Osteoblast (primary cell): ENCODE measurements at regions not wholly inside any gene's neighbourhood (a gene's known extent, or its start where the extent isn't known, plus 50 kb on each side); places are given as distances from the start of the nearest gene placed in this dataset.

Experiments
- DNase-seq: peaks from one replicate; pipeline ENCODE4 v3.0.0; 2011; ENCODE audit warnings: low spot score, mixed read lengths; ENCODE audit not compliant: insufficient read length; ENCODE audit errors: missing footprints
- H2AFZ ChIP-seq: 2 replicates; pipeline ENCODE4 v1.6.0; 2011; ENCODE audit warnings: mild to moderate bottlenecking, low read length
- H3K27ac ChIP-seq: 2 replicates; pipeline ENCODE4 v1.5.1; 2011; ENCODE audit warnings: mild to moderate bottlenecking, low read depth, low read length, moderate library complexity
- H3K27me3 ChIP-seq: 2 replicates; pipeline ENCODE4 v1.6.0; 2012; ENCODE audit warnings: mild to moderate bottlenecking, control low read depth, inconsistent platforms, low read length, moderate library complexity; ENCODE audit not compliant: insufficient read depth
- H3K36me3 ChIP-seq: 2 replicates; pipeline ENCODE4 v1.5.1; 2011; ENCODE audit warnings: mild to moderate bottlenecking, low read length, control low read depth, moderate library complexity; ENCODE audit not compliant: insufficient read depth
- H3K4me1 ChIP-seq: 2 replicates; pipeline ENCODE4 v1.5.1; 2011; ENCODE audit warnings: mild to moderate bottlenecking, low read length, control low read depth, moderate library complexity; ENCODE audit not compliant: insufficient read depth
- H3K4me2 ChIP-seq: 2 replicates; pipeline ENCODE4 v1.6.0; 2011; ENCODE audit warnings: mild to moderate bottlenecking, low read length; ENCODE audit not compliant: insufficient read depth
- H3K4me3 ChIP-seq: fragments of 200-600 bp; sonication (generic); 3 replicates; pipeline ENCODE4 v1.5.1; 2012; ENCODE audit warnings: mild to moderate bottlenecking, low read length, inconsistent platforms; ENCODE audit not compliant: insufficient read depth
- H3K79me2 ChIP-seq: 2 replicates; pipeline ENCODE4 v1.6.0; 2012; ENCODE audit warnings: mild to moderate bottlenecking, low read length, control low read depth, inconsistent platforms; ENCODE audit not compliant: insufficient read depth
- H3K9me3 ChIP-seq: 2 replicates; pipeline ENCODE4 v1.5.1; 2011; ENCODE audit warnings: low read depth, low read length, control low read depth
- H4K20me1 ChIP-seq: 2 replicates; pipeline ENCODE4 v1.6.0; 2012; ENCODE audit warnings: mild to moderate bottlenecking, low read length, control low read depth; ENCODE audit not compliant: insufficient read depth
- TF ChIP-seq, protein P1 (sequence below): IDR thresholded peaks from 2 replicates; pipeline ENCODE4 v1.5.1; 2011; ENCODE audit warnings: mild to moderate bottlenecking, low read depth, low read length, moderate library complexity; ENCODE audit errors: extremely low read depth

DNA sequence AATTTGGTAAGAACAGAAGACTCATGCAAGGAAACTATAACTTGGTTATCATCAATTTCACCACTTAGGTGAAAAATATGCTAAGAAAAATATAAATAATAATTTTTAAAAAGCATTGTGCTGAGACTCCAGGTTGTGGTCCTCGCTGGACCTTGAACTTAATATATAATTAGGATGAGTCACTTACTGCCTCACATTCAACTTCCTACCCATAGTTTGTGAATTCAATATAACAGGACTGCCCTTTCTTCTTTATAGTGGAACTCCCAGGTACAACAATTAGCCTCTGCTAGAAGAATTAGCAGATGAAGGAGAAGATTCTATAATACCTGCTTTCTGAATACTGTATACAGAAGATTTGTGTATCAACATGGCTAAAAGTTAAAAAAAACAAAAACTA, 149.1 kb upstream of the SPRED1 start:
- Histone ChIP-seq H3K9me3 (no peaks in the 10 kb centered on the region), H3K4me3 (no peak overlapping the region), H3K36me3 (no peaks in the 10 kb centered on the region), H2AFZ (no peak overlapping the region), H4K20me1 (no peaks in the 10 kb centered on the region), H3K4me2 (no peak overlapping the region), H3K27ac (no peak overlapping the region), H3K79me2 (no peaks in the 10 kb centered on the region), H3K4me1 (no peaks in the 10 kb centered on the region), H3K27me3 (no peaks in the 10 kb centered on the region)
- DNase-seq, result no peak
- TF ChIP-seq, protein P1, sequence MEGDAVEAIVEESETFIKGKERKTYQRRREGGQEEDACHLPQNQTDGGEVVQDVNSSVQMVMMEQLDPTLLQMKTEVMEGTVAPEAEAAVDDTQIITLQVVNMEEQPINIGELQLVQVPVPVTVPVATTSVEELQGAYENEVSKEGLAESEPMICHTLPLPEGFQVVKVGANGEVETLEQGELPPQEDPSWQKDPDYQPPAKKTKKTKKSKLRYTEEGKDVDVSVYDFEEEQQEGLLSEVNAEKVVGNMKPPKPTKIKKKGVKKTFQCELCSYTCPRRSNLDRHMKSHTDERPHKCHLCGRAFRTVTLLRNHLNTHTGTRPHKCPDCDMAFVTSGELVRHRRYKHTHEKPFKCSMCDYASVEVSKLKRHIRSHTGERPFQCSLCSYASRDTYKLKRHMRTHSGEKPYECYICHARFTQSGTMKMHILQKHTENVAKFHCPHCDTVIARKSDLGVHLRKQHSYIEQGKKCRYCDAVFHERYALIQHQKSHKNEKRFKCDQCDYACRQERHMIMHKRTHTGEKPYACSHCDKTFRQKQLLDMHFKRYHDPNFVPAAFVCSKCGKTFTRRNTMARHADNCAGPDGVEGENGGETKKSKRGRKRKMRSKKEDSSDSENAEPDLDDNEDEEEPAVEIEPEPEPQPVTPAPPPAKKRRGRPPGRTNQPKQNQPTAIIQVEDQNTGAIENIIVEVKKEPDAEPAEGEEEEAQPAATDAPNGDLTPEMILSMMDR, result no peak

DNA sequence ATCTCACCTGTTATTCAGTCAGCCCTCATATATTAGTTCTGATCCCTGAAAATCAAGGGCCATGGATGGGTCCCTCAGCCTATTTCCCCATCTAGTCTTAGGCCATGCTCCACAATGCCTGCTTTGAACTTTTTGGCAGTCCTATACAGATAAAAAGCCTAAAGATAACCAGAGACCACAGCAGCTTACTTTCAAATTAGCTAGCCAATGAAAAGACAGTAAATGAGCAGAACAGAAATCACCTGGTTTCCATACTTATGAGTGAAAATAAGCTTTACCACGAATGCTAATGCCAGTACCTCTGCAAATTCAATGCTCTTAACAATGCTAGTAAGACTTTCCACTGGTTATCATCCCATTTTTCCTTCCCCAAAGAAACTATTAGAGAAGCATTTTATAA, 141.6 kb upstream of the SPRED1 start:
- H3K36me3 ChIP-seq, result no peaks in the 10 kb centered on the region
- H3K27ac ChIP-seq, result no peak overlapping the region
- no peak overlapping the region for H3K4me2 ChIP-seq
- TF ChIP-seq, protein P1, result no peak
- H3K79me2 ChIP-seq, result no peaks in the 10 kb centered on the region
- no peak for DNase-seq
- H3K4me3 ChIP-seq, result no peak overlapping the region
- H3K27me3 ChIP-seq, result no peaks in the 10 kb centered on the region
- H4K20me1 ChIP-seq, result no peaks in the 10 kb centered on the region
- H3K4me1 ChIP-seq, result no peaks in the 10 kb centered on the region
- H2AFZ ChIP-seq, result no peak overlapping the region
- H3K9me3 ChIP-seq, result no peaks in the 10 kb centered on the region

DNA sequence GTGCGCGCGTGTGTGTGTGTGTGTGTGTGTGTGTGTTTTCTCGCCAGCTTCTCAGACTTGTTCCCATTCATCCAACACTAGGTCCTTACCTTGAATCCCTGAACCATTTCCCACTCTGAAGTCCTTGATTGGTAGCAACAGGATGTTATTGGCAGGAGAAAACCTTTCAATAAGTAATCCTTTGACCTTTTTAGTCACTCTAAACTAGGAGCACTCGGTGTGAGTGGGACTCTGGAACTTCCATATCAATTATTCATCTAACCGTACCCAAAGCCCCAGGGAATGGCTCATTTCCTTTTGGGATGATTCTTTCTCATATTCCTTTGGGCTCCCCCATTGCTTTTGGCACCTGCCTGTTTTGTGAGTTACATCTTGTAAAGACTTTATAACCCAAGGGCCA, 140.2 kb upstream of the SPRED1 start:
- DNase-seq, result no peak
- Histone ChIP-seq H3K4me1 (no peaks in the 10 kb centered on the region), H3K4me2 (no peak overlapping the region), H3K27me3 (no peaks in the 10 kb centered on the region), H3K27ac (no peak overlapping the region), H4K20me1 (no peaks in the 10 kb centered on the region), H3K4me3 (no peak overlapping the region), H3K9me3 (no peaks in the 10 kb centered on the region), H3K79me2 (no peaks in the 10 kb centered on the region), H2AFZ (no peak overlapping the region), H3K36me3 (no peaks in the 10 kb centered on the region)
- TF ChIP-seq, protein P1, result no peak

DNA sequence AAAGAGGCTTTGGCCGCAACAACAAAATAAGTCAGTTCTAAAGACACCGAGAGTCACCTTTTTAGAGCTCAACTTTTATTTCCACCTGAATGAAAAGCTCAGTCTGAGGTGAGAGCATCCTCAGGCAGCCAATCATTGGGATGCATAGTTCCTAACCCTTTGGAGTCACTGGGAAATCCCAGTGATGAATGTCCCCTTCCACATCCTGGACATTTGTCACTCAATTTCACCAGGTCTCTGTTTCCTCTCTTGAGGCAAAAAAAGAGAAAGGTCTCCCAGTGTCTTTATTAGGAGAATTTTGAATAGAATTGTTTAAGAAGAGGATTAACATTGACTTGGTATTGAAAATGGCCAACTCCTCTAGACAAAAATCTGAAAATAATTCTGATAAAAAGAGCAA, 137.5 kb upstream of the SPRED1 start:
- H2AFZ ChIP-seq, result no peak overlapping the region
- H4K20me1 ChIP-seq, result no peaks in the 10 kb centered on the region
- H3K27me3 ChIP-seq, result no peaks in the 10 kb centered on the region
- DNase-seq, result no peak
- H3K79me2 ChIP-seq, result no peaks in the 10 kb centered on the region
- H3K27ac ChIP-seq, result no peak overlapping the region
- no peak overlapping the region for H3K4me2 ChIP-seq
- no peaks in the 10 kb centered on the region for H3K36me3 ChIP-seq
- no peak overlapping the region for H3K4me3 ChIP-seq
- no peaks in the 10 kb centered on the region for H3K4me1 ChIP-seq
- H3K9me3 ChIP-seq, result no peaks in the 10 kb centered on the region
- TF ChIP-seq, protein P1, result no peak
